ENCODE measurements at regions not wholly inside any gene's neighbourhood (a gene's known extent, or its start where the extent isn't known, plus 50 kb on each side); places are given as distances from the start of the nearest gene placed in this dataset.

DNA sequence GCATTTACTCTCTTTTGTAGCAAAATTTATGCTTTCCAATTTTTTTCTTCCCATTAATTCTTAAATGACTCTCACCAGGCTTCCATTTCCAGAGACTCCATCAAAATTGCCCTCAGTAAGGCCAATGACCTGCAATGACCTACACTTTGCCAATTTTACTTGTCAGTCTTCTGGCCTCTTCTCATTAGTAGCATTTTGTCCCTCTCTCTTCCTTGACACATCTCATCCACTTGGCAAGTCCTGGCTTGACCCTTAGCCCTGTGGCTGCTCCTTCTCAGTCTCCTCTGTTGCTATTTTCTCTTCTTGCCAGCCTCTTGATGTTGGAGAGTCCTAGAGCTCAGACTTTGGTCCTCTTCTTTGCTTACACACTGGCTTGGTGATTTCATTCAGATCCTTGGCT lies 166.1 kb upstream of the MTPN start:
- TF ChIP-seq, protein P1, sequence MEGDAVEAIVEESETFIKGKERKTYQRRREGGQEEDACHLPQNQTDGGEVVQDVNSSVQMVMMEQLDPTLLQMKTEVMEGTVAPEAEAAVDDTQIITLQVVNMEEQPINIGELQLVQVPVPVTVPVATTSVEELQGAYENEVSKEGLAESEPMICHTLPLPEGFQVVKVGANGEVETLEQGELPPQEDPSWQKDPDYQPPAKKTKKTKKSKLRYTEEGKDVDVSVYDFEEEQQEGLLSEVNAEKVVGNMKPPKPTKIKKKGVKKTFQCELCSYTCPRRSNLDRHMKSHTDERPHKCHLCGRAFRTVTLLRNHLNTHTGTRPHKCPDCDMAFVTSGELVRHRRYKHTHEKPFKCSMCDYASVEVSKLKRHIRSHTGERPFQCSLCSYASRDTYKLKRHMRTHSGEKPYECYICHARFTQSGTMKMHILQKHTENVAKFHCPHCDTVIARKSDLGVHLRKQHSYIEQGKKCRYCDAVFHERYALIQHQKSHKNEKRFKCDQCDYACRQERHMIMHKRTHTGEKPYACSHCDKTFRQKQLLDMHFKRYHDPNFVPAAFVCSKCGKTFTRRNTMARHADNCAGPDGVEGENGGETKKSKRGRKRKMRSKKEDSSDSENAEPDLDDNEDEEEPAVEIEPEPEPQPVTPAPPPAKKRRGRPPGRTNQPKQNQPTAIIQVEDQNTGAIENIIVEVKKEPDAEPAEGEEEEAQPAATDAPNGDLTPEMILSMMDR (IDR thresholded peaks at IDR 0.05; ENCODE audit: low read length) = no peak
- TF ChIP-seq EZH2 (IDR thresholded peaks at IDR 0.05; ENCODE audit: borderline replicate concordance, low read length) = no peak

Measured in OCI-LY1 (cell line).